Heart right ventricle (tissue), 16 donors: ENCODE measurements at regions not wholly inside any gene's neighbourhood (a gene's known extent, or its start where the extent isn't known, plus 50 kb on each side); places are given as distances from the start of the nearest gene placed in this dataset.

Experiments used
- ATAC-seq, 8 donors: fragments of 200-7000 bp; cut with Tn5 transposase; one replicate each; pipeline ENCODE4 v1.9.1; 2020; ENCODE audit warnings: mild to moderate bottlenecking in 8 of 8, moderate library complexity in 8 of 8, moderate number of reproducible peaks in 1 of 8
- DNase-seq, 2 donors: peaks; one replicate each; pipeline ENCODE4 v3.0.0-alpha.2; 2020
- H3K27ac ChIP-seq, 10 donors: fragments of 200-600 bp; sonication (generic) in 2 of 10; one replicate each; pipeline versions ENCODE4 v1.5.0 to v1.8.0; 2020 to 2022; ENCODE audit warnings: mild to moderate bottlenecking in 3 of 10
- H3K27me3 ChIP-seq, 7 donors: fragments of 200-600 bp; one replicate each; pipeline ENCODE4 v1.8.0; 2021 to 2022; ENCODE audit warnings: mild to moderate bottlenecking in 2 of 7
- H3K36me3 ChIP-seq, 9 donors: fragments of 200-600 bp; sonication (generic) in 1 of 9; one replicate each; pipeline versions ENCODE4 v1.5.0 to v1.8.0; 2020 to 2022; ENCODE audit warnings: mild to moderate bottlenecking in 2 of 9
- H3K4me1 ChIP-seq, 9 donors: fragments of 200-600 bp; sonication (generic) in 1 of 9; one replicate each; pipeline versions ENCODE4 v1.5.0 to v1.8.0; 2020 to 2022; ENCODE audit warnings: mild to moderate bottlenecking in 4 of 9
- H3K4me3 ChIP-seq, 10 donors: fragments of 200-600 bp; sonication (generic) in 2 of 10; one replicate each; pipeline versions ENCODE4 v1.5.0 to v1.8.0; 2020 to 2022; ENCODE audit warnings: mild to moderate bottlenecking in 7 of 10, moderate library complexity in 2 of 10
- H3K9me3 ChIP-seq, 11 donors: fragments of 200-600 bp in 10 of 11; sonication (generic) in 2 of 11; one replicate each; pipeline versions ENCODE4 v1.5.0 to v1.8.0; 2013 to 2022; ENCODE audit warnings: mild to moderate bottlenecking in 2 of 11, control low read depth in 1 of 11, moderate library complexity in 1 of 11
- CTCF ChIP-seq, 9 donors: fragments of 200-600 bp; sonication (generic) in 2 of 9; IDR thresholded peaks; one replicate each; pipeline versions ENCODE4 v1.5.0 to v1.8.0; 2021 to 2022; ENCODE audit warnings: antibody characterized with exemption in 9 of 9, mild to moderate bottlenecking in 5 of 9, moderate library complexity in 1 of 9
- WGBS, 2 donors: extraction: QIAGEN DNeasy Blood & Tissue Kit; methylation state at CpG; one replicate each; pipeline ENCODE4 v1.1.7; 2013; ENCODE audit warnings: inconsistent platforms in 1 of 2; 5-methylcytosine and 5-hydroxymethylcytosine counted together
- intact Hi-C, 10 donors: fragments of 100-400 bp; cut with DNase I; formaldehyde crosslinking; loops; one replicate each; pipeline versions ENCODE4 v1.11.1 to v1.14.2; 2022
- donor health status: Arrhythmogenic right ventricular cardiomyopathy.
- donor health status: ischemic (EF 13 %, LVEDD 7.1; RV severe dilation, severe dysfunction).
- donor health status: healthy with polysubstance abuse.
- donor health status: DM: no; HTN: yes; CAD: no.
- donor health status: DM: no; HTN: no; CAD: no.
- donor health status: ischemic (EF 25% LVEDD 6.9; RV normal size, moderate dysfunction).
- donor health status: ischemic (EF 25% LVEDD 5.7; RV mildly dilated, moderate dysfunction).
- donor health status: healthy.
- donor health status: DM: yes; HTN: yes; CAD: no.
- donor health status: Ischemic cardiomyopathy.
- donor health status: ischemic (EF 35%, LVEDD 5.7; RV mildly dilated, moderate dysfunction).
- donor health status: nonischemic (EF 11% LVEDD 7.7; RV severe dilation, severe dysfunction).
- donor health status: DM: yes; HTN: yes; CAD: no.
- donor health status: PGD.
- donor health status: ischemic (EF 29% LVEDD 5.4; RV normal size, mild dysfunction).
- donor health status: nonischemic (EF 23%, LVEDD 6.1; RV moderate dilation, normal function).

GRCh38 chr15:66629817-66630576, 64.2 kb upstream of the LCTL start:
- DNase-seq (no peak), ATAC-seq (peak in 2 of 8 donors; percentile 22 to 32)
- H3K4me1 ChIP-seq = peaks cover 0 to 39% (median 12%) of the 10 kb centered on the region in 9 donors
- TF ChIP-seq CTCF (IDR thresholded peaks at IDR 0.05) = no peak
- no peaks in the 10 kb centered on the region for H3K9me3 ChIP-seq
- no peaks in the 10 kb centered on the region for H3K27me3 ChIP-seq
- H3K4me3 ChIP-seq = no peak overlapping the region
- peak overlapping the region in 4 of 10 donors; percentile 41 to 59 (median 55) for H3K27ac ChIP-seq
- H3K36me3 ChIP-seq = no peaks in the 10 kb centered on the region
- intact Hi-C loops = no loop called here
- 61 to 74% methylated on average over 4 of the region's 4 CpGs for WGBS, 2 donors

GRCh38 chr15:66630801-66631351, 65.1 kb upstream of the LCTL start:
- whole genome bisulfite sequencing, 2 donors = 60 to 69% methylated on average over 16 to 17 of the region's 17 CpGs
- intact Hi-C loops = no loop called here
- peak in 7 of 8 donors; percentile 13 to 71 (median 53) for ATAC-seq
- H3K27ac ChIP-seq = peak overlapping the region in 6 of 10 donors; percentile 30 to 59 (median 52)
- peaks cover 0 to 39% (median 12%) of the 10 kb centered on the region in 9 donors for H3K4me1 ChIP-seq
- H3K36me3 ChIP-seq = no peaks in the 10 kb centered on the region
- H3K27me3 ChIP-seq = no peaks in the 10 kb centered on the region
- no peak for DNase-seq
- no peak overlapping the region for H3K4me3 ChIP-seq
- no peaks in the 10 kb centered on the region for H3K9me3 ChIP-seq
- TF ChIP-seq CTCF (IDR thresholded peaks at IDR 0.05) = no peak

- Histone ChIP-seq H3K9me3 (no peaks in the 10 kb centered on the region), H3K27me3 (no peaks in the 10 kb centered on the region), H3K4me3 (no peak overlapping the region), H3K4me1 (peaks cover 0 to 39% (median 12%) of the 10 kb centered on the region in 9 donors), H3K36me3 (no peaks in the 10 kb centered on the region), H3K27ac (peak overlapping the region in 2 of 10 donors; percentile 52 to 59)
- ATAC-seq = peak in 2 of 8 donors; percentile 17 to 20
- DNase-seq = no peak
- 80 to 87% methylated on average over 7 of the region's 7 CpGs for WGBS, 2 donors
- TF ChIP-seq CTCF (IDR thresholded peaks at IDR 0.05) = no peak
- intact Hi-C loops = no loop called here
Measured at GRCh38 chr15:66631616-66632263, 65.9 kb upstream of the LCTL start.

- no peak for ATAC-seq
- no peaks in the 10 kb centered on the region for H3K9me3 ChIP-seq
- TF ChIP-seq CTCF (IDR thresholded peaks at IDR 0.05) = no peak
- WGBS, 2 donors = 67 to 70% methylated on average over 19 of the region's 19 CpGs
- intact Hi-C loops = no loop called here
- no peaks in the 10 kb centered on the region for H3K27me3 ChIP-seq
- peak overlapping the region in 1 of 10 donors; percentile 50 for H3K27ac ChIP-seq
- H3K36me3 ChIP-seq = no peaks in the 10 kb centered on the region
- H3K4me1 ChIP-seq = peaks cover 0 to 36% (median 12%) of the 10 kb centered on the region in 9 donors
- no peak overlapping the region for H3K4me3 ChIP-seq
- DNase-seq = no peak
Measured at GRCh38 chr15:66633041-66633937, 67.5 kb upstream of the LCTL start.
